HUES64 (cell line): ENCODE measurements at regions not wholly inside any gene's neighbourhood (a gene's known extent, or its start where the extent isn't known, plus 50 kb on each side); places are given as distances from the start of the nearest gene placed in this dataset.

Source experiments
- H3K27ac ChIP-seq: 2 replicates; pipeline ENCODE4 v1.7.0; 2013; ENCODE audit warnings: low read depth, low read length, inconsistent platforms
- H3K27me3 ChIP-seq: 2 replicates; pipeline ENCODE4 v1.6.1; 2013; ENCODE audit warnings: mild to moderate bottlenecking, low read length; ENCODE audit not compliant: insufficient read depth
- H3K36me3 ChIP-seq: 2 replicates; pipeline ENCODE4 v1.6.1; 2013; ENCODE audit warnings: mild to moderate bottlenecking, low read length; ENCODE audit not compliant: insufficient read depth
- H3K4me1 ChIP-seq: 2 replicates; pipeline ENCODE4 v1.6.1; 2013; ENCODE audit warnings: mild to moderate bottlenecking, low read length, moderate library complexity; ENCODE audit not compliant: insufficient read depth
- H3K4me3 ChIP-seq: 2 replicates; pipeline ENCODE4 v1.5.1; 2013; ENCODE audit warnings: mild to moderate bottlenecking, low read length, moderate library complexity
- H3K9ac ChIP-seq: 2 replicates; pipeline ENCODE4 v1.6.1; 2013; ENCODE audit warnings: mild to moderate bottlenecking, low read depth, low read length
- H3K9me3 ChIP-seq: 2 replicates; pipeline ENCODE4 v1.6.1; 2013; ENCODE audit warnings: low read depth, low read length; ENCODE audit not compliant: insufficient read depth
- WGBS: fragments of 150-250, 120-280 bp; methylation state at CpG from one replicate; pipeline ENCODE4 v1.1.7; 2013; ENCODE audit warnings: missing lambda C conversion rate; 5-methylcytosine and 5-hydroxymethylcytosine counted together

DNA sequence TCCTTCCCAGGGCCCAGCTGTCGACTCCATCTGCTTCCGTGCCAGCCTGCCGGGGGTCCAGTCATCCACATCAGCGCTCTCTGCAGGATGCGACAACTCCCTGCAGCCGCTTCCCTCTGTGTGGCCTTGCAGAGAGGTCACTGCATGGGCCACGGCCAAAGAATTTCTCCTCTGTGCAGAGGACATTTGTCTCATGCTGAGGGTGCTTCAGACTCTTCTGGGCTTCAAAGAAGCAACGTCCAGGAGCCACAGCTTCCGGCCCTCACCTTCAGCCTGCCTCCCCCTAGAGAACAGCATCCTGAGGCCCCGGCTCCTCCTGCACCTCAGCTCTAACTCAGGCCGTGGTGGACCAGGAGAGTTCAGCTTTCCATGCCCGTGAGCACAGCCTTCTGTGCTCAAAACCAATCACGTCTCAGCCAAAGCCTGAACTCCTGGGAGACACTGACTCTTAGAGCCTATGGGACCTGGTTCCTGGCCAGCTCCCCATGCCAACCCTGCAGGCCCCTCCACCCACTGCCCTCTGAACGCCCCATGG, 258.9 kb downstream of the BRD1 start:
- H3K27me3 ChIP-seq = no peaks in the 10 kb centered on the region
- 83% methylated on average over 14 of the region's 14 CpGs for WGBS
- no peak overlapping the region for H3K4me3 ChIP-seq
- H3K4me1 ChIP-seq = no peaks in the 10 kb centered on the region
- H3K36me3 ChIP-seq = no peaks in the 10 kb centered on the region
- H3K9ac ChIP-seq = no peak overlapping the region
- no peaks in the 10 kb centered on the region for H3K9me3 ChIP-seq
- H3K27ac ChIP-seq = no peak overlapping the region

DNA sequence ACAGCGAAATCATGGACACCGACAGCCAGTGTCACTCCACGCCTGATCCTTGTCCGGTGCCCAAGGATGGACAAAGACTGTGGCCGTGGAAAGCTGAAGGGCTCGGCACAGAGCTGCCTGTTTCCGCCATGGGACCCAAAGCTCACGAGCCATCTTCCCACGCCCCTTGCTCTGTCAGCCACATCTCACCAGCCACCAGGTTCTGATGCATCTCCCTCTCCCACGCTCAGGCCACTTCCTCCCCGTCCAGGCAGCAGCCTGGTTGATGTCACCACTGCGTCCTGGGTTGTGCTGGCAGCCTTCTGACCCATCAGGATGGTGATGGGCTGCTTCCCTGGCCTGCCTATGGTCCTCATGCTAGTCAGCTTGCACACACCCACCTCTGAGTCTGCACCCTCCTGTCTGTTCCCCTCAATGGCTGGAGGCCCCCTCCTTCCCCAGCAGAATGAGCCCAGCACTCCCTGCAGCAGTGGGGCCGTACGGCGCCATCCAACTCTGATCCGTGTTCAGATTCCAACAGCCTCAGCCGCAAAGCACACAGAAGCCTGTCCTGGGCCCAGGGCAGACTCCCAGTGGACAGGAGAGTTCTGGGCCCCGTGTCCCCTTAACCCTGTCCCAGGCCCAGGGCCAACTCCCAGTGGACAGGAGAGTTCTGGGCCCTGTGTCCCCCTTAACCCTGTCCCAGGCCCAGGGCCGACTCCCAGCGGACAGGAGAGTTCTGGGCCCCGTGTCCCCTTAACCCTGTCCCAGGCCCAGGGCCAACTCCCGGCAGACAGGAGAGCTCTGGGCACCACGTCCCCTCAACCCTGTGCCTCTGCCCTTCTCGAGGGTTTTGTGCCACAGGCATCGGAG, 259.5 kb downstream of the BRD1 start:
- Histone ChIP-seq H3K4me3 (no peak overlapping the region), H3K9ac (no peak overlapping the region), H3K4me1 (no peaks in the 10 kb centered on the region), H3K9me3 (no peaks in the 10 kb centered on the region), H3K27ac (no peak overlapping the region), H3K36me3 (no peaks in the 10 kb centered on the region), H3K27me3 (no peaks in the 10 kb centered on the region)
- WGBS = 90% methylated on average over 25 of the region's 25 CpGs

DNA sequence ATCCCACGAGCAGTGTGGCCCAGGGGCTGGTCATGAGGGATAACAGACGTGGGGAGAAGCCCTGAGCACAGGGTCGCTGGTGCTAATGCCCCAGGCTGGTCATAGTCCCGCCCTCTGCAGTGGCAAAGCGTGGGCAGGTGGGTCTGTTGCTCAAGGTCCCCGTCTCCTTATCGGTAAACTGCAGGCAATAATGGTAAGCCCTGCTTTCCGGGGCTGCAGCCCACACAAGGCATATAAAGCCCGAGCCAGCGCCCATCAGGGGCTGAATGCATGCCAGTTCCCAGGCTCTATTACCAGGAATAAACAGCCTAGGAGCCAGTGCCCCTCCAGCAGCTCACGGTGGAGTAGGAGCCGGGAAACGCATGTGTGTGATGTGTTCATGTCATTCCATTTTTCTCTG, 261.0 kb downstream of the BRD1 start:
- Histone ChIP-seq H3K9me3 (no peaks in the 10 kb centered on the region), H3K4me3 (no peak overlapping the region), H3K36me3 (no peaks in the 10 kb centered on the region), H3K27ac (no peak overlapping the region), H3K9ac (no peak overlapping the region), H3K27me3 (no peaks in the 10 kb centered on the region), H3K4me1 (no peaks in the 10 kb centered on the region)
- 93% methylated on average over 13 of the region's 13 CpGs for WGBS

DNA sequence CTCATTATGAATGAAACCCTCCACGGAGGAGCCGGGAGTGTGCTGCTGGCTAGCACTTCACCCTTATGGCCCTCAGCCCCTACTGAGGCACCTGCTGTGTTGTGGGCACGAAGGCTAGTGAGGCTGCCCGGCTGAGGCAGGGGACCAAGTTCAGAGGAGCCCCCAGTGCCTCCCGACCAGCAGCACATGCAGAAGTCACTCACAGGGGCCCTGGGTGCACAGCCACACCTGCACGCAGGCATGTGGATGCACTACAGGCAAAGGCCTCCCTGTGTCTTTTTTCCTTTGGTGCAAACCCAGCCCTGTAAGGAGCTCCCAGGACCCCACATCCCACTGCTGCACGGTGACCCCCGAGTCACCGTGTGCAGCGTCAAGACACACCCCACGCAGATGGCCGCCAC, 261.5 kb downstream of the BRD1 start:
- H3K9me3 ChIP-seq = no peaks in the 10 kb centered on the region
- no peak overlapping the region for H3K27ac ChIP-seq
- no peaks in the 10 kb centered on the region for H3K4me1 ChIP-seq
- no peaks in the 10 kb centered on the region for H3K27me3 ChIP-seq
- H3K36me3 ChIP-seq = no peaks in the 10 kb centered on the region
- H3K4me3 ChIP-seq = no peak overlapping the region
- WGBS = 96% methylated on average over 12 of the region's 12 CpGs
- no peak overlapping the region for H3K9ac ChIP-seq

DNA sequence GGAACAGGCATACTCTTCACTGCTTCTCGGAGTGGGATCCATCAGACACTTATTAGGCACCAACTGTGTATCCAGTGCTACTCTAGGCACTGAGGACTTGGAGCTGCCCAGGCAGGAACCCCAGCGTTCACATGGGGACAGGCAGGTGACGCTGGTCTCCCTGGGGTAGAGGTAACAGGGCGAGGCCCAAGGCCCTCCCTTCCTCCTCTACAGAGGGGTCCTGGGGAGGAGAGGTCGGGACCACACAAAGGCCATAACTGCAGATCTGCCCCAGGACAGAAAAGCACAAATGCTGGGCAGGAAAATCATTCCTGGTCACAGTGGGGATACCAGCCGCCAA, 262.2 kb downstream of the BRD1 start:
- H3K4me1 ChIP-seq = no peaks in the 10 kb centered on the region
- WGBS = 94% methylated on average over 6 of the region's 6 CpGs
- no peaks in the 10 kb centered on the region for H3K27me3 ChIP-seq
- H3K27ac ChIP-seq = no peak overlapping the region
- no peaks in the 10 kb centered on the region for H3K36me3 ChIP-seq
- H3K9ac ChIP-seq = no peak overlapping the region
- no peaks in the 10 kb centered on the region for H3K9me3 ChIP-seq
- no peak overlapping the region for H3K4me3 ChIP-seq

DNA sequence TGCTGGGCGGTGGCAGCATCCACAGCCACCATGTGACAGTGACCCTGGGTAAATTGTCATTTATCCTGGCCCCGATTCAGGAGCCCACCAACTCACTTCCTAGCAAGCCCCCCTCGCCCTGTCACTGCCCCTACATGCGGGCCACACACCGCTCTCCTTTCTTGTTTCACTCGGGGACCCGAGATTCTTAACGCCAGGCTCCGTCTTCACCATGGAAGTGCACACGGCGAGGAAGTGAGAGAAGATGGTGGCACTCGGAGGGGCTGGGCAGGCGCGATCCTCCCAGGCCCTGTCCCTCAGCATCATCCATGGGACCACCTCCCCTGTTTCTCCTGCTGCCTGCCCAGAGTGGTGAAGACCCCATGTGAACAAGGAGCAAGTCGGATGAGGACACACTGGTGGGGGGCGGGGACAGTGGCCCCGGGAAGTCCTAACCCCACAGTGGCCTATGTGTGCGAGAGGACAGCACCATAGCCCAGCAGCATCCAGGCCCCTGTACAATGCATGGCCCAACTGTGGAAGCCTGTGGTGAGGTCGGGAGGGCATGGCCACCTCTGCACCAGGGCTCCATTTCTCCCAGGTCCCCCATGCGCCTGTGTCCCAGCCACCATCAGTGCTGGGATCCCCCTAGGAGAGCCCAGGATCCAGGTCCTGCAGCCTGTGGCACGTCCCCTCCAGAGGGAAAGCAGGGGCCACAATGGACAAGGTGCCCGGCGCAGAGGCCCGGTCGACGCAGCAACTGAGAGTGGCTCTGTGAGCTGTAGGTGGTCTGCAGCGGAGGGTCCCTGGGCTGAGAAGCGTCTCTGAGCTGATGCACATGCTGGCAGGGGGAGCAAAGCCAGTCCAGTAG, 262.8 kb downstream of the BRD1 start:
- Histone ChIP-seq H3K9me3 (no peaks in the 10 kb centered on the region), H3K9ac (no peak overlapping the region), H3K36me3 (no peaks in the 10 kb centered on the region), H3K27me3 (no peaks in the 10 kb centered on the region), H3K27ac (no peak overlapping the region), H3K4me1 (no peaks in the 10 kb centered on the region), H3K4me3 (no peak overlapping the region)
- 94% methylated on average over 28 of the region's 28 CpGs for WGBS

DNA sequence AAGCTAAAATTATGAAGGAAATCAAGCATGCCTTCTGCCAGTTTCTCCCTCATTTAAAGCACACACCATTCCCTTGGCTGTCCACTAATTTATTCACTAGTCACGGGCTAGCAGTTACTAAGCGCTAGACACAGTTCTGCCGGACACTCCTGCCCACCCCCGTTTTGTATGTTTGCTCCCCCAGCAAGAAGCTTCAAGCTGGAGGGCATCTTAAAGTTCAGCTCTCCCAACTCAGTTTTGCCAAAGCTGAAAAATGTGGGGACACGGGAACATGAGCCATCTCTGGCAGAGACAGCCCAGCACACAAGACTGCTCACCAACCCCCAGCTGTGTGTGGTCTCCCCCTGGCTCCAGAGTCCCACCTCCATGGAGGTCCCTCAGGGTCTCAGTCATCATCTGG, 263.6 kb downstream of the BRD1 start:
- Histone ChIP-seq H3K36me3 (no peaks in the 10 kb centered on the region), H3K27me3 (no peaks in the 10 kb centered on the region)
- 93% methylated on average over 5 of the region's 5 CpGs for WGBS

DNA sequence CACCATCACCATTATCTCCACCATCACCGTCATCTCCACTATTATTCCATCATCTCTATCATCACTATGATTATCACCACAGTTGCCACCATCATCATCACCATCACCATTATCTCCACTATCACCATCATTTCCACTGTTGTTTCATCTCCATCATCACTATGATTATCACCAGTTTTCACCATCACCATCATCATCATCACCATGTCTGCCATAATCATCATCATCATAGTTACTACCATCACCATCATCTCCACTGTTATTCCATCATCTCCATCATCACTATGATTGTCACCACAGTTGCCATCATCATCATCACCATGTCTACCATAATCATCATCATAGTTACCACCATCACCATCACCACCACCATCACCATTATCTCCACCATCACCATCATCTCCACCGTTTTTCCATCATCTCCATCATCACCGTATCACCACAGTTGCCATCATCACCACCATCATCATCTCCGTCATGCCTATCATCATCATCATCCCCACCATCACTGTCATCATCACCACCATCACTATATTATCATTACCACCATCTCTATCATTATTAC, 264.9 kb downstream of the BRD1 start:
- Histone ChIP-seq H3K27ac (no peak overlapping the region), H3K4me3 (no peak overlapping the region), H3K9ac (no peak overlapping the region), H3K36me3 (no peaks in the 10 kb centered on the region), H3K4me1 (no peaks in the 10 kb centered on the region), H3K27me3 (no peaks in the 10 kb centered on the region), H3K9me3 (no peaks in the 10 kb centered on the region)
- 92% methylated on average over 4 of the region's 4 CpGs for WGBS

More for the DNA sequence above, 263.6 kb downstream of the BRD1 start:
- Histone ChIP-seq H3K27ac (no peak overlapping the region), H3K4me3 (no peak overlapping the region), H3K9me3 (no peaks in the 10 kb centered on the region), H3K4me1 (no peaks in the 10 kb centered on the region), H3K9ac (no peak overlapping the region)

DNA sequence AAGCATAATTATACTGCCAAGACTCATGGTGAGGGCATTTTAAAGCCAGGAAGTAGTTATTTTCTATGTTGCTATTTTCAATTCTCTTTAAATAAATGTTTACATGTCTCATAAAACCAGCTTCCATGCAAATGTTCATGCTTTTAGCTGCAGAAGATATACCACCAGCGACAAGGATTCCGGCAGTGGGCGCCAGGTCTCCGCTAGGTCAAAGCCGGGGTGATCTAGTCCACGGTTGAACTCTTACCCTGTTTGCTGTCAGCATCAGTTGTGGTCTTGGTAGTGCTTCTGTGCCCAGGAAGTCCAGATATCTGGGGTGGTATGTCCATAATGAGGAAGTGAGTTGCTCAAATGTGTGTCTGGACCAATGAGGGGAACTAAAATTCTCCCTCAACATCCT, 265.7 kb downstream of the BRD1 start:
- H3K9me3 ChIP-seq = no peaks in the 10 kb centered on the region
- H3K4me3 ChIP-seq = no peak overlapping the region
- H3K27me3 ChIP-seq = no peaks in the 10 kb centered on the region
- no peaks in the 10 kb centered on the region for H3K36me3 ChIP-seq
- WGBS = 96% methylated on average over 6 of the region's 6 CpGs
- no peak overlapping the region for H3K27ac ChIP-seq
- no peak overlapping the region for H3K9ac ChIP-seq
- no peaks in the 10 kb centered on the region for H3K4me1 ChIP-seq

DNA sequence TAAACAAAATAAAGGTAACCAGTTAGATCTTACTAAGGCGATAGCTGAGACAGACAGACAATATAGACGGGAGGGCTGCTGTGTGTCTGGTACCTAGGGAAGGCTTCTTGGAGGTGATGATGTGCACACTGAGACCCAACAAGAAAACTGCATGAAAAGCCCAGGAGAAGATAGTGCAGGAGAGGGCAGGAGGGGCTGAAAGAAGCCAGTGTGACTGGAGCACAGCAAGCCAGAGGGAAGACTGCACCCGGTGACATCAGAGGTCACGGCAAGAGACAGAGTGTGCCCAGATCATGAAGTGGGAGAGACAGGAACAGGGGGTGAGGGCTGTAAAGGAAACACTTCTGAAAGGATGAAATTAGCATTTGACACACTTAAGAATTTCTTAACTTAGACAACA, 266.3 kb downstream of the BRD1 start:
- H3K9me3 ChIP-seq = no peaks in the 10 kb centered on the region
- H3K4me1 ChIP-seq = no peaks in the 10 kb centered on the region
- 90% methylated on average over 4 of the region's 4 CpGs for WGBS
- no peak overlapping the region for H3K4me3 ChIP-seq
- no peak overlapping the region for H3K9ac ChIP-seq
- H3K27me3 ChIP-seq = no peaks in the 10 kb centered on the region
- H3K36me3 ChIP-seq = no peaks in the 10 kb centered on the region
- no peak overlapping the region for H3K27ac ChIP-seq

DNA sequence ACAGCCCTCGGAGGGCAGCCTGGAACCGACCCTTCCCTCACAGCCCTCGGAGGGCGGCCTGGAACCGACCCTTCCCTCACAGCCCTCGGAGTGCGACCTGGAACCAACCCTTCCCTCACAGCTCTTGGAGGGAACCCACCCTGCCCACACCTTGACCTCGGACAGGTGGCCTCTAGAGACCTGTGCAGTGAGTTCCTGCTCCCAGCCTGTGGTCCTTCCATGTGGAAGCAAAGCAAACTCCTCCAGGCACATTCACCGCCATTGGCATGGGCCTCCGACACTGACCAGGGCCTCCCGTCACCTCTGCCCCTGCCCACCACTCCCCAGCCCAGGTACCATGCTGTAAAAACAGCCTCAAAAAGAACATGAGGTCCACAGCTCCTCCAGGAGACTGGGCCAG, 272.1 kb downstream of the BRD1 start:
- no peak overlapping the region for H3K4me3 ChIP-seq
- peaks cover 6% of the 10 kb centered on the region for H3K9me3 ChIP-seq
- H3K27me3 ChIP-seq = no peaks in the 10 kb centered on the region
- WGBS = 96% methylated on average over 11 of the region's 11 CpGs
- H3K36me3 ChIP-seq = no peaks in the 10 kb centered on the region
- no peak overlapping the region for H3K27ac ChIP-seq
- no peak overlapping the region for H3K9ac ChIP-seq
- peaks cover 6% of the 10 kb centered on the region; the same call in 1 of the 2 replicates for H3K4me1 ChIP-seq
